ENCODE measurements at regions not wholly inside any gene's neighbourhood (a gene's known extent, or its start where the extent isn't known, plus 50 kb on each side); places are given as distances from the start of the nearest gene placed in this dataset.
A peak's percentile ranks its signal among the peaks of the same experiment; 100 is the strongest.

- no peak overlapping the region for H4K8ac ChIP-seq (ENCODE audit: extremely low read depth, insufficient read depth, low read length)
These were observed 76.3 kb upstream of the CUX1 start for GRCh38 chr7:101740981-101741725.

More at GRCh38 chr7:101740981-101741725, 76.3 kb upstream of the CUX1 start:
- no peak overlapping the region for H2AFZ ChIP-seq (ENCODE audit: low read length)
- POLR2A ChIA-PET (ENCODE audit: partially characterized antibody), result interaction anchor here (3.6 to 4.3 kb wide), 2 partner anchors 7 to 76 kb away, joined by 12 to 22 read pairs; partner anchors contain the start of gene CUX1
- H2BK5ac ChIP-seq (ENCODE audit: low read depth, low read length), result no peak overlapping the region
- H3K9me3 ChIP-seq (ENCODE audit: insufficient read depth in 2 of 2, low read depth in 1 of 2, low read length in 1 of 2), result no peaks in the 10 kb centered on the region
- peak overlapping the region; percentile 21; the same call in 1 of the 2 replicates for H2BK20ac ChIP-seq (ENCODE audit: low read length)
- no peaks in the 10 kb centered on the region for H3K27me3 ChIP-seq (replicated peaks in 1 of 4; ENCODE audit: control insufficient read depth in 3 of 4, extremely low read depth in 1 of 4, insufficient read depth in 3 of 4, low read length in 3 of 4)
- H2BK15ac ChIP-seq (ENCODE audit: low read length), result no peak overlapping the region; the same call in 1 of the 2 replicates
- H4K5ac ChIP-seq (ENCODE audit: insufficient read length, low read depth, low read length), result no peak overlapping the region
- no peak overlapping the region for H2BK120ac ChIP-seq (replicated peaks; ENCODE audit: low read depth, low read length)
- H3K4me1 ChIP-seq (replicated peaks in 1 of 4; ENCODE audit: control insufficient read depth in 3 of 4, insufficient read depth in 4 of 4, low read length in 3 of 4), result peaks cover 0 to 13% (median 9%) of the 10 kb centered on the region in 4 experiments; a peak in 6 of 7 replicates
- H3K18ac ChIP-seq (ENCODE audit: extremely low read depth, low read length), result no peak overlapping the region
- H3K14ac ChIP-seq (ENCODE audit: insufficient read length), result no peak overlapping the region
- no peaks in the 10 kb centered on the region for H4K20me1 ChIP-seq (replicated peaks in 1 of 2; ENCODE audit: control insufficient read depth in 1 of 2, insufficient read depth in 2 of 2, low read length in 2 of 2)
- no peak for TF ChIP-seq RBBP5 (IDR thresholded peaks at IDR 0.05; ENCODE audit: borderline replicate concordance, low read depth, low read length)
- no peak for TF ChIP-seq TAF7 (optimal IDR thresholded peaks at IDR 0.05; ENCODE audit: borderline replicate concordance, low read depth, low read length)
- FAIRE-seq, result no peak
- no peak overlapping the region for H3K9ac ChIP-seq (replicated peaks in 1 of 4; ENCODE audit: extremely low read depth in 1 of 4, low read depth in 3 of 4, low read length in 3 of 4)
- no peak overlapping the region for H3K4me3 ChIP-seq (ENCODE audit: extremely low read depth in 1 of 4, insufficient read depth in 2 of 4, low read depth in 3 of 4, low read length in 4 of 4)
- DNase-seq (ENCODE audit: low read depth in 1 of 2, low spot score in 2 of 2), result no peak
- 90% methylated on average over 9 of the region's 9 CpGs; no CpG with 5 or more reads in 1 of the 2 experiments for WGBS, 2 experiments (ENCODE audit: extremely low coverage in 1 of 2, insufficient coverage in 1 of 2, insufficient read length in 1 of 2, insufficient replicate concordance in 2 of 2, low coverage in 1 of 2, low lambda C conversion rate in 2 of 2, missing lambda C conversion rate in 1 of 2)
- no peak overlapping the region for H3K4ac ChIP-seq (replicated peaks; ENCODE audit: insufficient read length, low read depth, low read length)
- H2BK12ac ChIP-seq (ENCODE audit: low read depth, low read length), result no peak overlapping the region
- no peaks in the 10 kb centered on the region for H3K79me2 ChIP-seq (ENCODE audit: control insufficient read depth in 1 of 2, insufficient read depth in 2 of 2, low read length in 2 of 2)
- H3K56ac ChIP-seq (replicated peaks; ENCODE audit: insufficient read length, low read depth, low read length), result no peak overlapping the region
- CTCF ChIA-PET (ENCODE audit: partially characterized antibody), result interaction anchor here (1.4 kb wide), 1 partner anchor 11 kb away, joined by 5 read pairs; no protein-coding TSS in a partner anchor
- no peaks in the 10 kb centered on the region for H3K36me3 ChIP-seq (ENCODE audit: control insufficient read depth in 2 of 4, insufficient read depth in 4 of 4, low read length in 3 of 4)
- H3K23me2 ChIP-seq (ENCODE audit: low read depth, low read length), result peaks cover 3% of the 10 kb centered on the region; the same call in 1 of the 2 replicates
- H4K91ac ChIP-seq (replicated peaks; ENCODE audit: insufficient read length, low read length), result no peak overlapping the region
- no peak overlapping the region for H3K27ac ChIP-seq (ENCODE audit: low read depth, low read length)
- H2AK5ac ChIP-seq (ENCODE audit: low read depth, low read length), result no peak overlapping the region
- no peak overlapping the region for H3K4me2 ChIP-seq (ENCODE audit: insufficient read depth in 1 of 2, low read depth in 2 of 2, low read length in 2 of 2)
- no peak overlapping the region for H3K23ac ChIP-seq (ENCODE audit: insufficient read length)
- H3K79me1 ChIP-seq (ENCODE audit: low read depth, low read length), result no peaks in the 10 kb centered on the region
